ENCODE measurements at regions not wholly inside any gene's neighbourhood (a gene's known extent, or its start where the extent isn't known, plus 50 kb on each side); places are given as distances from the start of the nearest gene placed in this dataset.

DNA sequence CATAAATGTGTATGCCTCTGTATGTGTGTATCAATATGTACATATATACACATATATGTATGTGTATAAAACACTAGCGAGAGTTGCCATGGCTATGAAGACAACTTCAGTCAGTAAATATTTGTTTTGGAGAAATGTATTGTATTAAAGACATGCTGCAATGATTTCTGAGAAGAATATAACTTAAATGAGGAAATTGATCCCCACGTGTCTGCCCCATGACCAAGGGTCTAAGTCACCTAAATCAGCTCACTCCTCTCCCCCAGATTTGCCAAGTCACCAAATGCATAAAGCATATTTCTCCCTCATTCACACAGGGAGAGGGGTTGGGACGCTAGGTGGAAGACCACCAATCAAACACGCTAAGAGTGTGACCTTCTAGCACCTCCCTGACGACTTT is 58.3 kb upstream of the LYST start:
- POLR2A ChIA-PET = no interaction called here
- CTCF ChIA-PET = no interaction called here

DNA sequence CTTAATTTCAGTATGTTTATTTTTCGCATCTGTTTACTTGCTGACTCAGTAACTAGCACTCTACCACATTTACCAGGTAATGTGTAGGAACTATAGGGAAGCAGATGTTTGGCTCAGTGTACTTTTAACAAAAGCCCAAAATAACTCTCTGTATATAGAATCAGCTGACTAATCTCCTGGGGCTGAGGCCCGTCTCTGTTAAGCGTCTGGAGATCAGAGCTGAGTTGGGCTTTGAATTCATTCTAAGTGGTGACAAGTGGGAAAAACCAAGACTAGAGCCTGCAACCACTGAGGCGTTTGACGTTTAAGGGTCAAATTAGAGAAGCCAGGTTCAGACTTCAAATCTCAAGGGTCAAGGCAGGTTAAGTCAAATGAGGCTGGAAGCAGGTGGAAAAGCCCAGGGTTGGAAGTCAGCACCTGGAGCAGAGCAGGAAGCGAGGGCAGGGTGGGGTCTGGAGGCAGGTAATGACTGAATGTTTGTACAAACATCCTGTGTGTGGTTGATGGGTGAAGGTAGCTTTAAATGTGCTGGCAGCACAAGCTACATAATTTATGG is 56.8 kb upstream of the LYST start:
- CTCF ChIA-PET = interaction anchor here (0.6 to 1.2 kb wide), 2 partner anchors 40 to 1196 kb away, joined by 3 read pairs; no protein-coding TSS in a partner anchor
- POLR2A ChIA-PET = no interaction called here

DNA sequence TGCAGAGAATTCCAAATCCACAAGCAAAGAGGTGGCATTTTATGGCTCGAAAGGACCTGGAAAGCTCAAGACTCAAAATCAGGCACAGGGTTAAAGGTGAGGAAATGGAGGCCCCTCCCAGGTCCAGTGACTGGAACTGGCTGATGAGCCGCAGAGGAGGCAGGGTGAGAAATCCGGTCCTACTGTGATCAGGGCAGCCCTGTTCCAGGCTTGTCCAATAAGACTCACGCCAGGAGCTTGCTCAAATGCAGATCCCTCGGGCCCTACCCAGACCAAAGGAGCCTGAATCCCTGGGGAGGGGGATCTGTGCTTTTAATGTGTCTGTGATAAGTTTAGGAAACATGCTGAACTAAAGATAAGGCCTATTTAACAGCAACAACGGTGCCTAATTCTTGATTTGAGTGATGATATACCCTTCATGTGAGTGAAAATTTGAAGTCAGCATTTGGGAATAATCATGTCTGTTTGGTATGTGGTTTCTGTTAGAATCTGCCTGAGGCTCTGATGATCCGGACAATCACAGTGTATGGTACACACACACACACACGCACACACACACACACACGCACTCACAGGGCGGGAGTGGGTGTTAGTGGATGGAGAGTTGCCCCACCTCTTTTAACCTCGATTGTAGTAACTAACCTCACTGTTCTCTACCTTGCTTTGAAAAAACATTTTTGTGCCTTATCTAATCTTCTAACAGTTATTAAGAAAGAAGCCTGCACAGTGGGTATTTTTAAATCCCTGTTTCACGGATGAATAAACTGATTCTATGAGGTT is 54.1 kb upstream of the LYST start:
- CTCF ChIA-PET = interaction anchor here (0.9 kb wide), 1 partner anchor 51 kb away, joined by 3 read pairs; no protein-coding TSS in a partner anchor
- POLR2A ChIA-PET = no interaction called here

DNA sequence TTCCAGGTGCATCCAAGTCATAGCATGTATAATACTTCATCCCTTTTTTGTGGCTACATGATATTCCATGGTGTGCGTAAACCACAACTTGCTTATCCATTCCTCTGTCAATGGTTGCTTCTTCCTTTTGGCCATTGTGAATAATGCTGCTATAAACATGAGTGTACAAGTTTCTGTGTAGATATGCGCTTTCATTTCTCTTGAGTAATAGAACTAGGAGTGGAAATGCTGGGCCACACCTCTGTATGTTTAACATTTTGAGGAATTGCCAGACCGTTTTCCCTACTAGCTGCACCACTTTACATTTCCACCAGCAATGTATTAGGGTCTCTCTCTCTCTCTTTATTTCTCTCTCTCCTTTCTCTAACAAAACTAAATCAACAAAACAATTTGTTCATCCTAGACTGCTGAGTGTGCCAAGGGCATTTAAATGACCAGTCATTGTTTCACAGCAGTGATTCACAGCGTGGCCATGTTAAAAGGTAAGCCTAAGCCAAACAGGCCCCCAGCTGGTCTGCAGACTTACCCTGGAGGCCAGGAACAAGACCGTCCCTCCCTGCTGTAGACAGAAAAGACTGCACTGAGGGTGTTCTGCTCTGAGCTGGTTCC is 53.2 kb upstream of the LYST start:
- ChIA-PET POLR2A (no interaction called here), CTCF (interaction anchor here (0.9 kb wide), 1 partner anchor 52 kb away, joined by 3 read pairs; no protein-coding TSS in a partner anchor)

DNA sequence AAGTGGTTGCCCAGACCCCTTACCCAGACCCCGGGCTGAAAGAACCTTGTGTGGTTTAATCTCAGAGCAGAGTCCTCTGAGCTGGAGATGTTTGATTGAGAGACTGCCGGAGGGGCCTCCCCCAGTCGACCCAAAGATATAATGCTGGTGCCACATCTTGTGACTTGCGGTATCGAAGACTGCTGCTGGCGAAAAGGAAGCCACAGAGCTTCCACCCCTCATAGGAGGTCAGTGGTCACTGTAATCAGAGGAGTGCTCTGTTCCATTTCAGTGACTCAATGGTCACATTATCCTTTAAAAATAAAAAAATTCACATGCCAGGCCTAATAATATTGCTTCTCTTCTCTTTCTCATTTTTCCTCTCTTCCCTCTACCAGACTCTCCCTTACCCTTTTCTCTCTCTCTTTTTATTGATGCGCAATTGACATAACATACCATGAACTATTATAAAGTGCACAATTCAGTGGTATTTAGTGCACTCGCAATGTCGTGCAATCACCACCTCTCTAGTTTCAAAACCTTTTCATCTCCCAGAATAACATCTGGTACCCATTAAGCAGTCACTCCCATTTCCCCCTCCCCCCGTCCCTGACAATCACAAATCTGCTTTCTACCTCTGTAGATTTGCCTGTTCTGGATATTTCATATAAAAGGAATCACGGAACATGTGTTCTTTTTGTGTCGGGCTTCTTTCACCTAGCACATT is 52.6 kb upstream of the LYST start:
- ChIA-PET CTCF (no interaction called here), POLR2A (no interaction called here)

DNA sequence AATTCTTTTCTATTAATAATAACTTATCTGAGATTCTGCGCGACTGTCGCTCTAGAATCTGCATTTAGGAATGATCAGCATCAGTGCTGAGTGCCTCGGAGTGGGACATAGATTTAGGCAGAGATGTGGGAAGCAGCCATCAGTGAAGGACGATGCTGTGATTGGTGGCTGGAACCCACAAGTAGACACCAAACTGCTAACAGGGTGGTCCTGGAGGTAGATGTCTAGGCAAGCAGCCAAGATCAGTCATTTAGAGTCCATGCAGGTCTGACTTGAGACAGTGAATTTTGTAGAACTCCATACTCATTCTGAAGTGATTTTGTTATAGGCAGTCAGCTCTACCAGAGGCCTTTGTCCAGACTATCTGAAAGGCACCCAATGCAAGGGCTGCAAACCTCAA is 51.8 kb upstream of the LYST start:
- ChIA-PET CTCF (interaction anchor here (0.9 kb wide), 1 partner anchor 9 kb away, joined by 3 read pairs; no protein-coding TSS in a partner anchor), POLR2A (no interaction called here)

DNA sequence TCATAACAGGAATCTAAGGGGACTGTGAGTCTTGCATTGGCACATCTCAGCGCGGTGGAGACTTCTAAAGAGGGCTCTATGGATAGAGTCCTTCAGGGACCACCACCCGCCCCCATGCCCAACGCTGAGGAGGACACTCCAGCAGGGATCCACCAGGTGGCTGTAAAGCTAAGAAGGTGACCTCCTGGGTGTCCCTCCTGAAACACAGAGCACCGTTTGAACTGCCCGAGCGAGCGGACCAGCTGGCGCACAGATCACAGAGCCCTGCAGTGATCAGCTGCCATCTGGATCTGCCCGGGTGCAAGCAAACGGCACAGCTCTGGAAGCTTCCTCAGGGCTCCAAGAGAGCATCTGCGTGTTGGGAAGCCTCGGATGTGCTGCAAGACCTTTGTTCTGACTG is 51.3 kb upstream of the LYST start:
- POLR2A ChIA-PET = interaction anchor here (1.2 kb wide), 1 partner anchor 25 kb away, joined by 4 read pairs; no protein-coding TSS in a partner anchor
- CTCF ChIA-PET = interaction anchor here (0.9 kb wide), 1 partner anchor 8 kb away, joined by 3 read pairs; no protein-coding TSS in a partner anchor

DNA sequence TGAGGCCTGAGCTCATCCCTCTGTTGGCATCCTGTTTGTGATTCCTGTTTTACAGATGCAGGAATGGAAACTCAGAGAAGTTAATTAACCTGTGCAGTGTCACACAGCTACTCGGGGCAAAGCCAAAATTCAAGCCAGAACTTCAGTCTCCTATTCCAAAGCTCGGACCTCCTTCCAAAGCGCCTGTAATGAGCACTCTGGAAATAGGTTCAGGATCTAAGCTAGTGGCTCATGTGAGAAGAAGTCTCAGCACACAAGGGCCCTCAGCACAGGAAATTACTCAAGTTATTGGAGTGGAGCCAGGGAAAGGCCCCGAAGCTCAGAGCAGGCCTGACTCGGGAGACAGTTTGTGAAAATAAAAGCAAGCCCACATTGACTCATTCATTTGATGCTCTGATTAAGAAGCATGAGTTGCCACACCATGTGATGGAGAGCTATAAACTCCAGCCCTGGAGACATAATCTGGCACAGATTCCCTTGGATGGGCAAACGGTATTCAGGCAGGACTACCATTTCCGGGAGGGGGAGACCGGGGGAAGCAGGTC is 50.6 kb upstream of the LYST start:
- ChIA-PET POLR2A (interaction anchor here (0.5 to 1.2 kb wide), 2 partner anchors 24 to 28 kb away, joined by 4 to 17 read pairs; no protein-coding TSS in a partner anchor), CTCF (interaction anchor here (0.9 to 1.6 kb wide), 3 partner anchors 7 to 52 kb away, joined by 3 to 4 read pairs (median 3); no protein-coding TSS in a partner anchor)

Data from activated CD8-positive, alpha-beta memory T cell treated with anti-CD3 and anti-CD28 coated beads for 36 hours (primary cell).